Right lobe of liver (tissue), 4 donors: ENCODE measurements at regions not wholly inside any gene's neighbourhood (a gene's known extent, or its start where the extent isn't known, plus 50 kb on each side); places are given as distances from the start of the nearest gene placed in this dataset.

Source experiments
- POLR2A ChIP-seq: fragments of 450-650 bp; IDR thresholded peaks from one replicate; pipeline ENCODE4 v1.6.1; 2017; ENCODE audit warnings: antibody characterized with exemption, mild to moderate bottlenecking
- TF ChIP-seq, protein P1 (sequence below), 4 donors: fragments of 200-600 bp in 3 of 4; fragments of 450-650 bp in 1 of 4; IDR thresholded peaks; one replicate each; pipeline versions ENCODE4 v1.5.1 to v1.8.0; 2016 to 2022; ENCODE audit warnings: antibody characterized with exemption in 4 of 4, mild to moderate bottlenecking in 2 of 4
- donor health status: DM: no; HTN: no; CAD: no.
- donor health status: DM: no; HTN: no; CAD: no.
- donor health status: DM: no; HTN: yes; CAD: no.

DNA sequence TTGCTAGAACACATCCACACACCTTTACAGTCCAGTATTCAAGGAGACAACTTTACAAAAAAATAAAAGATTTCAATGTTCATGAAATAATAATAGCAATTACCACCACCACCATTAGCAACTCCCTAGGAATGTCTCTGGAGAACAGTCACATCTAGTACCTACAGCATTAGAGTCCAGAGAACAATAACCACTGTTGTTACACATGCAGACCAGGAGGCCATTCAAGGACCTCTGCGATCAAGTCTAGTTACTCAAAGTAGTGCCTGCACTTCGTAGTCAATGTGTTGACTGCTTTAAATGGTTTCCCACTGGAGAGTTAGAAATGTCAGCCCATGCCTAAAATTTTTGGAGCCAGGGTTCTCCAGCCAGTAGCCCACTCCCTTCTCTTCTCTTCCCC, 244.4 kb downstream of the DEPDC1B start:
- TF ChIP-seq, protein P1, sequence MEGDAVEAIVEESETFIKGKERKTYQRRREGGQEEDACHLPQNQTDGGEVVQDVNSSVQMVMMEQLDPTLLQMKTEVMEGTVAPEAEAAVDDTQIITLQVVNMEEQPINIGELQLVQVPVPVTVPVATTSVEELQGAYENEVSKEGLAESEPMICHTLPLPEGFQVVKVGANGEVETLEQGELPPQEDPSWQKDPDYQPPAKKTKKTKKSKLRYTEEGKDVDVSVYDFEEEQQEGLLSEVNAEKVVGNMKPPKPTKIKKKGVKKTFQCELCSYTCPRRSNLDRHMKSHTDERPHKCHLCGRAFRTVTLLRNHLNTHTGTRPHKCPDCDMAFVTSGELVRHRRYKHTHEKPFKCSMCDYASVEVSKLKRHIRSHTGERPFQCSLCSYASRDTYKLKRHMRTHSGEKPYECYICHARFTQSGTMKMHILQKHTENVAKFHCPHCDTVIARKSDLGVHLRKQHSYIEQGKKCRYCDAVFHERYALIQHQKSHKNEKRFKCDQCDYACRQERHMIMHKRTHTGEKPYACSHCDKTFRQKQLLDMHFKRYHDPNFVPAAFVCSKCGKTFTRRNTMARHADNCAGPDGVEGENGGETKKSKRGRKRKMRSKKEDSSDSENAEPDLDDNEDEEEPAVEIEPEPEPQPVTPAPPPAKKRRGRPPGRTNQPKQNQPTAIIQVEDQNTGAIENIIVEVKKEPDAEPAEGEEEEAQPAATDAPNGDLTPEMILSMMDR (IDR thresholded peaks at IDR 0.05): no peak
- no peak for TF ChIP-seq POLR2A
